K562 (cell line): ENCODE measurements at regions not wholly inside any gene's neighbourhood (a gene's known extent, or its start where the extent isn't known, plus 50 kb on each side); places are given as distances from the start of the nearest gene placed in this dataset.

Source experiments
- KDM2B ChIP-seq: fragments of 250-450 bp; sonication (Bioruptor Pico); IDR thresholded peaks from 2 replicates; pipeline ENCODE4 v1.8.0; 2021; ENCODE audit warnings: mild to moderate bottlenecking, moderate library complexity
- MCM3 ChIP-seq: fragments of 450-650 bp; IDR thresholded peaks from 2 replicates; pipeline ENCODE4 v1.6.1; 2016
- MTA1 ChIP-seq: fragments of 450-650 bp; IDR thresholded peaks from 2 replicates; pipeline ENCODE4 v1.6.1; 2017; ENCODE audit warnings: borderline replicate concordance
- NR3C1 ChIP-seq: sonication (generic); formaldehyde crosslinking; IDR thresholded peaks from 2 replicates; pipeline ENCODE4 v1.8.1; 2022; ENCODE audit warnings: missing genetic modification reagents
- NUFIP1 ChIP-seq: fragments of 450-650 bp; IDR thresholded peaks from 2 replicates; pipeline ENCODE4 v1.6.1; 2018; ENCODE audit not compliant: partially characterized antibody
- PRPF4 ChIP-seq: fragments of 200-400 bp; formaldehyde crosslinking; IDR thresholded peaks from one replicate; pipeline ENCODE4 v1.6.1; 2017; ENCODE audit warnings: low read length, low read depth, mild to moderate bottlenecking; ENCODE audit not compliant: insufficient read depth, poor library complexity, severe bottlenecking
- PTBP1 ChIP-seq: fragments of 200-400 bp; formaldehyde crosslinking; IDR thresholded peaks from 2 replicates; pipeline ENCODE4 v1.6.1; 2017; ENCODE audit warnings: low read depth, low read length
- RCOR1 ChIP-seq, 2 experiments: IDR thresholded peaks; 2 replicates each; pipeline ENCODE4 v1.6.1; 2012; ENCODE audit warnings: low read depth in 2 of 2, low read length in 2 of 2, borderline replicate concordance in 1 of 2, improper control_type of control experiment in 1 of 2
- REST ChIP-seq, 2 experiments: fragments of 450-650 bp; formaldehyde crosslinking in 1 of 2; IDR thresholded peaks; 2 replicates each; pipeline versions ENCODE4 v1.4.0 to v1.6.1; 2014 to 2020; ENCODE audit warnings: mild to moderate bottlenecking in 2 of 2, borderline replicate concordance in 1 of 2, low read depth in 1 of 2
- STAT6 ChIP-seq: sonication (generic); formaldehyde crosslinking; IDR thresholded peaks from 2 replicates; pipeline ENCODE4 v1.8.1; 2023; ENCODE audit warnings: mild to moderate bottlenecking, missing genetic modification reagents
- TBP ChIP-seq: optimal IDR thresholded peaks from 2 replicates; pipeline ENCODE3; 2011; ENCODE audit warnings: low read depth, low read length, improper control_type of control experiment
- THRAP3 ChIP-seq: fragments of 450-650 bp; IDR thresholded peaks from 2 replicates; pipeline ENCODE4 v1.6.1; 2016; ENCODE audit warnings: mild to moderate bottlenecking, inconsistent platforms, borderline replicate concordance
- ZBED1 ChIP-seq: IDR thresholded peaks from 2 replicates; pipeline ENCODE4 v1.6.1; 2014
- ZNF143 ChIP-seq: sonication (generic); formaldehyde crosslinking; IDR thresholded peaks from 2 replicates; pipeline ENCODE4 v1.9.0; 2022; ENCODE audit warnings: mild to moderate bottlenecking, missing genetic modification reagents
- ZNF707 ChIP-seq: fragments of 250-450 bp; sonication (Bioruptor Pico); conservative IDR thresholded peaks from 2 replicates; pipeline ENCODE4 v1.8.0; 2022; ENCODE audit warnings: inconsistent platforms, mild to moderate bottlenecking, moderate library complexity
- ZNF717 ChIP-seq: fragments of 250-450 bp; sonication (Bioruptor Pico); IDR thresholded peaks from 2 replicates; pipeline ENCODE4 v1.5.0; 2021
- TF ChIP-seq, protein P1 (sequence below): IDR thresholded peaks from 2 replicates; pipeline ENCODE4 v1.6.1; 2011; ENCODE audit not compliant: insufficient read length; ENCODE audit errors: extremely low read depth

DNA sequence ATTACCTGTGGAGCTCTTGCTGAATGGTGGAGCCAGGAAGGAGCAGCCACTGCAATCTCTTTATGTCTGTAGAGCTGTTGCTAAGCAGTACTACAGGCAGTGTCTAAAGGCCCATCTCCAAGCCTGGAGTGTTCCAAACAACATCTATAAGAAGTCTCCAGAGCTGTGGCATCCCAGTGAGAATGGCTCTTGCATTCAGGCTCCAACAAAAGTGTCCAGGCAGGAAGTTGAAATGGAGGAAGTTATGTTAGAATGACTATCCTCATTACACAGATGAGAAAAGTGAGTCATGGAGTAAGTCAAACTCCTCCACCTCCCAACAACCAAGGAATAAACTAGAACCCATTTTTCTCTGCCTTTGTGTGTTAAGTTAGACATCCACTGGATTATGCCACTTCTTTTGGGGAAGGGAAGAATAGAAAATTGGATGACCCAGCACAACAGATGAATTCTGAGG is 288.5 kb upstream of the STXBP5 start (continued):
- TF ChIP-seq REST (IDR thresholded peaks at IDR 0.05; ENCODE audit: borderline replicate concordance): no peak
- no peak for TF ChIP-seq REST (CRISPR knock-in tag; IDR thresholded peaks at IDR 0.05; ENCODE audit: low read depth)
- no peak for TF ChIP-seq THRAP3
- no peak for TF ChIP-seq PTBP1
- TF ChIP-seq ZNF143 (CRISPR knock-in tag): no peak
- no peak for TF ChIP-seq ZNF717 (CRISPR knock-in tag)
- no peak for TF ChIP-seq PRPF4
- no peak for TF ChIP-seq MCM3
- TF ChIP-seq NR3C1 (CRISPR knock-in tag): no peak
- peak in 1 of 2 experiments; percentile 26; a peak in 1 of 4 replicates for TF ChIP-seq RCOR1 (IDR thresholded peaks at IDR 0.05; ENCODE audit: borderline replicate concordance in 1 of 2, low read depth in 2 of 2, low read length in 2 of 2)
- no peak for TF ChIP-seq ZBED1
- no peak for TF ChIP-seq TBP
- TF ChIP-seq, protein P1, sequence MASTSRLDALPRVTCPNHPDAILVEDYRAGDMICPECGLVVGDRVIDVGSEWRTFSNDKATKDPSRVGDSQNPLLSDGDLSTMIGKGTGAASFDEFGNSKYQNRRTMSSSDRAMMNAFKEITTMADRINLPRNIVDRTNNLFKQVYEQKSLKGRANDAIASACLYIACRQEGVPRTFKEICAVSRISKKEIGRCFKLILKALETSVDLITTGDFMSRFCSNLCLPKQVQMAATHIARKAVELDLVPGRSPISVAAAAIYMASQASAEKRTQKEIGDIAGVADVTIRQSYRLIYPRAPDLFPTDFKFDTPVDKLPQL: no peak
- TF ChIP-seq KDM2B (CRISPR knock-in tag): no peak
- no peak for TF ChIP-seq MTA1
- no peak for TF ChIP-seq STAT6 (CRISPR knock-in tag)
- TF ChIP-seq NUFIP1: no peak
- TF ChIP-seq ZNF707 (CRISPR knock-in tag): no peak
